Epithelial cell of proximal tubule (primary cell): ENCODE measurements at regions not wholly inside any gene's neighbourhood (a gene's known extent, or its start where the extent isn't known, plus 50 kb on each side); places are given as distances from the start of the nearest gene placed in this dataset.
A peak's percentile ranks its signal among the peaks of the same experiment; 100 is the strongest.

Experiments
- DNase-seq: peaks from one replicate; pipeline ENCODE4 v3.0.0-alpha.2; 2011; ENCODE audit warnings: low read depth
- H3K4me3 ChIP-seq: 2 replicates; pipeline ENCODE4 v1.5.1; 2011; ENCODE audit warnings: low read depth, mild to moderate bottlenecking, low read length
- CTCF ChIP-seq: conservative IDR thresholded peaks from 2 replicates; pipeline ENCODE4 v1.5.1; 2012; ENCODE audit warnings: low read depth, mild to moderate bottlenecking, low read length

- DNase-seq = peak; percentile 77
- no peak overlapping the region for H3K4me3 ChIP-seq
- no peak for TF ChIP-seq CTCF
These were observed 156.4 kb upstream of the BOD1L1 start for GRCh38 chr4:13783800-13784411.

GRCh38 chr4:13793020-13793710, 165.6 kb upstream of the BOD1L1 start:
- DNase-seq = no peak
- H3K4me3 ChIP-seq = no peak overlapping the region
- no peak for TF ChIP-seq CTCF

GRCh38 chr4:13794819-13795565, 167.5 kb upstream of the BOD1L1 start:
- H3K4me3 ChIP-seq = no peak overlapping the region
- TF ChIP-seq CTCF = no peak

GRCh38 chr4:13797061-13797460, 169.5 kb upstream of the BOD1L1 start:
- TF ChIP-seq CTCF = no peak
- no peak overlapping the region for H3K4me3 ChIP-seq
- no peak for DNase-seq

More at GRCh38 chr4:13794819-13795565, 167.5 kb upstream of the BOD1L1 start:
- DNase-seq = no peak

- no peak overlapping the region for H3K4me3 ChIP-seq
- DNase-seq = no peak
- TF ChIP-seq CTCF = no peak
These were observed 187.7 kb upstream of the BOD1L1 start for GRCh38 chr4:13815231-13815630.

- no peak overlapping the region for H3K4me3 ChIP-seq
- TF ChIP-seq CTCF = no peak
- no peak for DNase-seq
These were observed 188.9 kb upstream of the BOD1L1 start for GRCh38 chr4:13816472-13816871.
